K562 (cell line): ENCODE measurements at regions not wholly inside any gene's neighbourhood (a gene's known extent, or its start where the extent isn't known, plus 50 kb on each side); places are given as distances from the start of the nearest gene placed in this dataset.

ENCODE experiments used
- HCFC1 ChIP-seq: IDR thresholded peaks from 2 replicates; pipeline ENCODE4 v1.6.1; 2012; ENCODE audit warnings: low read depth, low read length, improper control_type of control experiment
- TARDBP ChIP-seq: fragments of 450-650 bp; IDR thresholded peaks from 2 replicates; pipeline ENCODE4 v1.6.1; 2016

DNA sequence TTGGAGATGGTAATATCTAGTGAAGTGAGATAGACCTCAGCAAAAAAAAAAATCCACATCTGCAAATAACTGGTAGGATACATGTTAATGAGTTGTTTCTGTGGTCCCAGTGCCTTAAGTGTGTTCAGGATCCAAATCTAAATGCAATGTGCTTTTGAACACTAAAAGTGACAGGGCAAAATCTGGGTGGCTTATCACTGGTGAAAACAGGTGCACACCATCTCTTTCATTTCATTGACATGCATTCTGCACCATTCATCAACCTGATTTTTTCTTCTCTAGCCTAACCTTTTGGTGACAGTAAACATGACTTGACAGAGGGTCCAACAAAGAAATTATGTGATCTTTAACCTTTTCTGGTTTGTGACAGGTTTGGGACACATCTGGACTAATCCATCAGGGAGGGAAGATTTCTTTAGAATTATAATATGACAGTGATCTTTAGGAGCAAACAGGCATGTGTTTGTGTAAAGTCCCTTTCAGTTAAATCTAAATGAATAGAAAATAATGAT, 201.6 kb upstream of the NEGR1 start:
- no peak for TF ChIP-seq TARDBP
- TF ChIP-seq HCFC1, result no peak
